Liver (tissue), 7 donors: ENCODE measurements at regions not wholly inside any gene's neighbourhood (a gene's known extent, or its start where the extent isn't known, plus 50 kb on each side); places are given as distances from the start of the nearest gene placed in this dataset.

ENCODE experiments used
- DNase-seq: peaks from one replicate; pipeline ENCODE4 v3.0.0-alpha.2; 2017; ENCODE audit warnings: low spot score
- H3K27ac ChIP-seq, 2 donors: one replicate each; pipeline ENCODE4 v1.7.0; 2013; ENCODE audit warnings: inconsistent platforms in 2 of 2, low read length in 2 of 2, control low read depth in 1 of 2, low read depth in 1 of 2, mild to moderate bottlenecking in 1 of 2
- H3K27me3 ChIP-seq, 4 donors: one replicate each; pipeline versions ENCODE4 v1.6.1 to v1.7.0; 2013; ENCODE audit warnings: low read length in 3 of 4, inconsistent platforms in 1 of 4, mild to moderate bottlenecking in 1 of 4, moderate library complexity in 1 of 4; ENCODE audit not compliant: control insufficient read depth in 4 of 4, insufficient read depth in 4 of 4
- H3K36me3 ChIP-seq, 4 donors: one replicate each; pipeline versions ENCODE4 v1.6.1 to v1.7.0; 2013; ENCODE audit warnings: low read length in 3 of 4, mild to moderate bottlenecking in 3 of 4, low read depth in 1 of 4, moderate library complexity in 1 of 4; ENCODE audit not compliant: control insufficient read depth in 4 of 4, insufficient read depth in 3 of 4
- H3K4me1 ChIP-seq, 4 donors: one replicate each; pipeline versions ENCODE4 v1.6.1 to v1.7.0; 2013; ENCODE audit warnings: low read length in 3 of 4, mild to moderate bottlenecking in 3 of 4, moderate library complexity in 1 of 4; ENCODE audit not compliant: control insufficient read depth in 4 of 4, insufficient read depth in 4 of 4
- H3K4me3 ChIP-seq, 3 donors: one replicate each; pipeline versions ENCODE4 v1.6.1 to v1.7.0; 2013; ENCODE audit warnings: low read length in 3 of 3, control low read depth in 1 of 3, low read depth in 1 of 3, mild to moderate bottlenecking in 1 of 3
- H3K9ac ChIP-seq, 2 donors: one replicate each; pipeline ENCODE4 v1.7.0; 2013; ENCODE audit warnings: low read length in 2 of 2, mild to moderate bottlenecking in 2 of 2, moderate library complexity in 2 of 2, control low read depth in 1 of 2, low read depth in 1 of 2
- H3K9me3 ChIP-seq, 4 donors: one replicate each; pipeline versions ENCODE4 v1.6.1 to v1.7.0; 2013; ENCODE audit warnings: low read length in 3 of 4; ENCODE audit not compliant: control insufficient read depth in 4 of 4
- ATF3 ChIP-seq: IDR thresholded peaks from 2 replicates; pipeline ENCODE4 v1.6.1; 2016; ENCODE audit warnings: antibody characterized with exemption
- FOXA1 ChIP-seq: IDR thresholded peaks from 2 replicates; pipeline ENCODE4 v1.6.1; 2016; ENCODE audit warnings: antibody characterized with exemption
- FOXA2 ChIP-seq: IDR thresholded peaks from 2 replicates; pipeline ENCODE4 v1.6.1; 2016; ENCODE audit warnings: antibody characterized with exemption
- HNF4A ChIP-seq, 2 donors: conservative IDR thresholded peaks; 2 replicates each; pipeline ENCODE4 v1.6.1; 2016; ENCODE audit warnings: antibody characterized with exemption in 2 of 2, mild to moderate bottlenecking in 2 of 2
- JUND ChIP-seq, 2 donors: IDR thresholded peaks; 2 replicates each; pipeline ENCODE4 v1.6.1; 2016; ENCODE audit warnings: antibody characterized with exemption in 2 of 2
- MAX ChIP-seq: IDR thresholded peaks from 2 replicates; pipeline ENCODE4 v1.6.1; 2016; ENCODE audit warnings: antibody characterized with exemption
- NR2F2 ChIP-seq: IDR thresholded peaks from 2 replicates; pipeline ENCODE4 v1.6.1; 2016; ENCODE audit warnings: antibody characterized with exemption
- REST ChIP-seq: IDR thresholded peaks from 2 replicates; pipeline ENCODE4 v1.6.1; 2016; ENCODE audit warnings: antibody characterized with exemption, mild to moderate bottlenecking
- RXRA ChIP-seq, 2 donors: IDR thresholded peaks; 2 replicates each; pipeline ENCODE4 v1.6.1; 2017 to 2018; ENCODE audit warnings: antibody characterized with exemption in 2 of 2, mild to moderate bottlenecking in 1 of 2
- TAF1 ChIP-seq: conservative IDR thresholded peaks from 2 replicates; pipeline ENCODE4 v1.6.1; 2016; ENCODE audit warnings: antibody characterized with exemption, mild to moderate bottlenecking
- ZBTB33 ChIP-seq: IDR thresholded peaks from 2 replicates; pipeline ENCODE4 v1.6.1; 2016; ENCODE audit warnings: antibody characterized with exemption
- WGBS: extraction: QIAGEN DNeasy Blood & Tissue Kit; methylation state at CpG from one replicate; pipeline ENCODE4 v1.1.7; 2013; 5-methylcytosine and 5-hydroxymethylcytosine counted together
- donor health status: healthy.
- donor health status: healthy.
- donor health status: healthy.
- donor health status: healthy.

- TF ChIP-seq REST (no peak), ATF3 (no peak), NR2F2 (no peak), HNF4A (conservative IDR thresholded peaks at IDR 0.05) (no peak), MAX (no peak), JUND (IDR thresholded peaks at IDR 0.05) (no peak), FOXA2 (no peak)
These were observed 465.0 kb downstream of the TDRD3 start (continued) for GRCh38 chr13:60862036-60862435.

GRCh38 chr13:60857698-60858097 is 460.7 kb downstream of the TDRD3 start:
- Histone ChIP-seq H3K27ac (no peak overlapping the region), H3K4me3 (no peak overlapping the region), H3K36me3 (no peaks in the 10 kb centered on the region), H3K9me3 (no peaks in the 10 kb centered on the region), H3K27me3 (no peaks in the 10 kb centered on the region), H3K4me1 (no peaks in the 10 kb centered on the region), H3K9ac (no peak overlapping the region)
- TF ChIP-seq HNF4A (conservative IDR thresholded peaks at IDR 0.05) = no peak
- TF ChIP-seq ATF3 = no peak
- TF ChIP-seq REST = no peak
- TF ChIP-seq ZBTB33 = no peak
- no peak for TF ChIP-seq TAF1
- no peak for TF ChIP-seq FOXA1
- TF ChIP-seq RXRA (IDR thresholded peaks at IDR 0.05) = no peak
- DNase-seq = no peak
- WGBS = 68% methylated on average over 4 of the region's 4 CpGs
